IPS-15b (cell line): ENCODE measurements at regions not wholly inside any gene's neighbourhood (a gene's known extent, or its start where the extent isn't known, plus 50 kb on each side); places are given as distances from the start of the nearest gene placed in this dataset.

ENCODE experiments used
- H3K27me3 ChIP-seq: one replicate; pipeline ENCODE4 v1.6.1; 2013; ENCODE audit warnings: low read length; ENCODE audit not compliant: control insufficient read depth, insufficient read depth
- H3K36me3 ChIP-seq: one replicate; pipeline ENCODE4 v1.6.1; 2013; ENCODE audit warnings: low read length; ENCODE audit not compliant: control insufficient read depth, insufficient read depth
- H3K4me1 ChIP-seq: one replicate; pipeline ENCODE4 v1.6.1; 2013; ENCODE audit warnings: mild to moderate bottlenecking, low read length; ENCODE audit not compliant: control insufficient read depth, insufficient read depth
- H3K4me3 ChIP-seq: one replicate; pipeline ENCODE4 v1.5.1; 2013; ENCODE audit warnings: low read depth, low read length
- H3K9ac ChIP-seq: one replicate; pipeline ENCODE4 v1.6.1; 2013; ENCODE audit warnings: low read depth, mild to moderate bottlenecking, low read length
- H3K9me3 ChIP-seq: one replicate; pipeline ENCODE4 v1.6.1; 2013; ENCODE audit warnings: mild to moderate bottlenecking, low read length; ENCODE audit not compliant: control insufficient read depth, insufficient read depth

- Histone ChIP-seq H3K4me1 (no peaks in the 10 kb centered on the region), H3K36me3 (no peaks in the 10 kb centered on the region), H3K9me3 (no peaks in the 10 kb centered on the region), H3K9ac (no peak overlapping the region), H3K27me3 (no peaks in the 10 kb centered on the region), H3K4me3 (no peak overlapping the region)
Observed at GRCh38 chr7:148472406-148472805, 118.2 kb upstream of the C7orf33 start.

DNA sequence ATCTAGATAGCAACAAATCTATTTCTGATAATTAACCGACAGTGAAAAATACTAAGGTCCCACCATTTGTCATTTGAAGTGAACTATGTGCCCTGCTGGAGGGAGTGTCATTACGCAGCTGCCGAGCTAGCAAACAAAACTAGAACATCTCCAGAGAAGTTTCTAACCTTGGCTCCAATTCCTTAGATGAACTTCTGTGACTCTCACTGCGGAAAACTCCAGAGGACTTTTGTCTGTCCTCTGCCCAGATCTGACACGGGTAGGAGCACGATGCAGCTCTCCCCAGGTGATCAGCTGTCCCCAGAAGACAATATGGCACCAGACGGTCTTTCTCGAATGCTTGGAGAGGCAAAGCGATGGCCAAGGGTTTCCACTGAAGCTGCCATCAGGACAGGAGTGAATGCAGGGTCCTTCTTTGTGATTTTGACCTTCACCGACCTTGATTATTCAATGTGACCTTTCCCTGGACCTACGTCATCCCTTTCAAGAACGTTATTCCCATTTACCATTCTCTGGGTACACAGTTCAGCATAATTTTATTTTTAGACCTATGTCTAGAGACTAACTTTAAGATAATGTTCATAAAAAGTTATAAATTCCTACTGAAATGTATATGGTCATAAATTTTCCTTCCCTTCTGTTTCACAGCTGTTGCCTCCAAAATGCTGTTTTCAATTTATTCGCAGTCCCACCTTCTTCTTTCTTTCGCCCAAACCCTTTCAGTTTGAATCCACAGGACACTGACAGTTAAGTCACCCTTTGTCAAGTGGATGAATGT, 116.7 kb upstream of the C7orf33 start:
- no peak overlapping the region for H3K9ac ChIP-seq
- no peaks in the 10 kb centered on the region for H3K9me3 ChIP-seq

DNA sequence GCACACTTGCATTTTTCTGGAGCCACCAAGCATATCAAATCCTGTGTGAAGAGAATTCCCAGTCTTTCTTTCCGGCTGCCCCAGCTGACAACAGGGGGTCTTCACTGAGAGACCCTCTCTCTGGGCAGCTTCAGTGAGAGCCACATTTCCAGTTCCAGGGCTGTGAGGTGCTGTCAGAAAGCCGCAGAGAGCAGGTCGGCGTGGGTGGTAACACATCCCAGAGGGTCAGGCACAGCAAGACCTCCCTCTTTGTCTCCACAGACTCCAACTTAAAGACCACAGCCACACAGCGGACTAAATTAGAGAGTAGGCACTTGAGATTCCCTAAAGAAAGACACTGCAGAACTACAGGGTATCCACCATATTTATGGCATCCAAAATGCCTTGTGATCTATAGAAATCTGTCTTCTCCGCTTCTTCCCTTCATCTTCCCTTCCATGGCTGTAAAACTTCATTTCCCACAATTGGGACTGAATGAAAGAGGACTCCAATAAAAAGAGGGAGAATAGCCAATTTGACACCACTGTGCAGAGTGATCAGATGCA, 116.0 kb upstream of the C7orf33 start:
- Histone ChIP-seq H3K9me3 (no peaks in the 10 kb centered on the region), H3K9ac (no peak overlapping the region), H3K4me3 (no peak overlapping the region), H3K4me1 (no peaks in the 10 kb centered on the region), H3K36me3 (no peaks in the 10 kb centered on the region), H3K27me3 (no peaks in the 10 kb centered on the region)

More for the DNA sequence above, 116.7 kb upstream of the C7orf33 start:
- no peak overlapping the region for H3K4me3 ChIP-seq
- H3K36me3 ChIP-seq: no peaks in the 10 kb centered on the region
- H3K27me3 ChIP-seq: no peaks in the 10 kb centered on the region
- H3K4me1 ChIP-seq: no peaks in the 10 kb centered on the region

GRCh38 chr7:148478551-148478950, 112.0 kb upstream of the C7orf33 start:
- H3K4me3 ChIP-seq: no peak overlapping the region
- no peaks in the 10 kb centered on the region for H3K27me3 ChIP-seq
- H3K9me3 ChIP-seq: no peaks in the 10 kb centered on the region
- no peaks in the 10 kb centered on the region for H3K36me3 ChIP-seq
- no peaks in the 10 kb centered on the region for H3K4me1 ChIP-seq
- no peak overlapping the region for H3K9ac ChIP-seq

DNA sequence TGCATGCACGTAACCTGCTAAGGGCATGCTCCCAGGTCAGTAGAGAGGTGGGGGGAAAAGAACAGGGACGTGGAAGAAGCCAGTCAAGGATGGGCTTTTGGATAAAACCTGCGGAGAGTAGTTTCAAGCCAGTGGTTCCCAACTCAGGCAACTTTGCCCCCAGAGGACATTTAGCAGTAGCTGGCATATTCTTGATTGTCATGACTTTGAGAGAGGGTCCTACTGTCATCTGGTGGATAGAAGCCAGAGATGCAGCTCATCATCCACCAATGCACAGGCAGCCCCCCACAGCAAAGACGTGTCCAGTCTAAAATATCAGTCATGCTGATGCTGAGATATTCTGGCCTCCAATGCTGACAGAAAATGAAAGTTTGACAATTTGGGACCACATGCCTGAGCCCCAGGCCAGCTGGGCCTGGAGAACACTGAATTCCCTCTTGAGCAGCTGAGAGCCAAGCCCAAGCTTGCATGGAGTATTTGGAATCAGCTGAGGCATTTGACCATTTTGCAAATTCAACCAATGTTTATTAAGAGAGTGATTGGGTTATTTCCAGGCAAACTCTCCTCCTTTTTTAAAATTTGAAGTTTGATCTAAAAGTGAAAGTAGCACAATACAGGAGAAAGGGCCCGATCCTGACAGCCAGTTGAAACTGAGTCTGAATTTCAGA, 110.0 kb upstream of the C7orf33 start:
- no peaks in the 10 kb centered on the region for H3K27me3 ChIP-seq
- no peaks in the 10 kb centered on the region for H3K36me3 ChIP-seq
- H3K4me3 ChIP-seq: no peak overlapping the region
- no peak overlapping the region for H3K9ac ChIP-seq
- no peaks in the 10 kb centered on the region for H3K9me3 ChIP-seq
- H3K4me1 ChIP-seq: no peaks in the 10 kb centered on the region

- Histone ChIP-seq H3K27me3 (no peaks in the 10 kb centered on the region), H3K36me3 (no peaks in the 10 kb centered on the region)
Observed at GRCh38 chr7:148481147-148481526, 109.4 kb upstream of the C7orf33 start.

GRCh38 chr7:148481971-148482626, 108.5 kb upstream of the C7orf33 start:
- Histone ChIP-seq H3K36me3 (no peaks in the 10 kb centered on the region), H3K9me3 (no peaks in the 10 kb centered on the region), H3K4me1 (no peaks in the 10 kb centered on the region), H3K27me3 (no peaks in the 10 kb centered on the region), H3K9ac (no peak overlapping the region), H3K4me3 (no peak overlapping the region)

More at GRCh38 chr7:148481147-148481526, 109.4 kb upstream of the C7orf33 start:
- H3K9me3 ChIP-seq: no peaks in the 10 kb centered on the region
- H3K4me3 ChIP-seq: no peak overlapping the region
- no peak overlapping the region for H3K9ac ChIP-seq
- no peaks in the 10 kb centered on the region for H3K4me1 ChIP-seq

DNA sequence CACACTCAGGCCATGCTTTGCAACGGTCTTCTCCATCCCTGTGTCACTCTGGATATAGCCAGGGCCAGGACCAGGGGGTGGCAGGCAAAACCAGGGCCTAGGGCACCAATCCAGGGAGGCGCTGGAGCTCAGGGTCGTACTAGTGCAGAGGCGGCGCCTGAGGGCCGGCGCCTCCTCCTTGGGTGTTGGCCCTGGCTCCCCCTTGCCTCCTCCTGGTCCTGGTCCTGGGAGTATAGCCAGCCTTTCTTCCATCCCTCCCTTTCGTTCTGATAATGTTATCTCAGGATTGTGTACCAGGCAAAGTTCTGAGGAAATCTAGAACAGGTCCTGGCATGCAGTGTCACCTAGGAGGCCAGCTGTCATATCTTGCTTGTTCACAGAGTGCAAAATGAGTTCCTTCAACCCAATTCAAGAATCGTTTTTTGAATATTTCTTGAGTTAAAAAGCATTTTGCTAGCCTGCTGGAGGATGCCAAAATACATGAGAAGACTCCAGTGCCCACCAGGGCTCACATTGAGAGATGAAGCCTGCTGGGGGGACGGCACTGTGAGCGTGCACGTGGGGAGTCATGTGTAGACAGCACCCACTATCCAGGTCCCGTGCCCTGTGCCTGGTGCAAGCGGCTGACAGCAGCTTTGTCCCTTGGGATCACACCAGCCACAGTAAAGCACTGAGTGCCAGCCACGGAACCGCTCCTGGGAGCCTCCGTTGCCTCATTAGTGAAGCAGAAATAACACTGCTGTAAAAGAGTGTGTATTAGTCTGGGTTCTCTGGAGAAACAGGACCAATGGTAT, 106.9 kb upstream of the C7orf33 start:
- no peak overlapping the region for H3K4me3 ChIP-seq
- no peaks in the 10 kb centered on the region for H3K4me1 ChIP-seq
- no peak overlapping the region for H3K9ac ChIP-seq
- no peaks in the 10 kb centered on the region for H3K9me3 ChIP-seq
- no peaks in the 10 kb centered on the region for H3K36me3 ChIP-seq
- H3K27me3 ChIP-seq: no peaks in the 10 kb centered on the region

DNA sequence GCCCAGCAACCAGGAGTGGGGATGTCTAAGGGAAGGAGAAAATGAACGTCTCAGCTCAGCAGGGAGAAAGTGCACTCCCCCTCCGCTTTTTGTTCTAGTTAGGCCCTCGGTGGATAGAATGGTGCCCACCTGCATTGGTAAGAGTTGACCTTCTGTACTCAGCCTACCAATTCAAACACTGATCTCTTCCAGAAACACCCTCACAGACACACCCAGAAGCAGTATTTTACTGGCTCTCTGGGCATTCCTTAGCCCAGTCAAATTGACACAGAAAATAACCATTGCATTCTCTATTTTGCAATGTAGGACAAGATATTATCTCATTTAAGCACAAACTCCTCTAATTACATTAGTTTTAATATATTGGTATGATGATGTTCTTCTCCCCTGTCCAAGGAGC, 106.1 kb upstream of the C7orf33 start:
- Histone ChIP-seq H3K9ac (no peak overlapping the region), H3K4me3 (no peak overlapping the region), H3K9me3 (no peaks in the 10 kb centered on the region), H3K36me3 (no peaks in the 10 kb centered on the region), H3K4me1 (no peaks in the 10 kb centered on the region), H3K27me3 (no peaks in the 10 kb centered on the region)

GRCh38 chr7:148485618-148486017, 104.9 kb upstream of the C7orf33 start:
- Histone ChIP-seq H3K36me3 (no peaks in the 10 kb centered on the region), H3K9ac (no peak overlapping the region), H3K4me3 (no peak overlapping the region), H3K9me3 (no peaks in the 10 kb centered on the region), H3K27me3 (no peaks in the 10 kb centered on the region), H3K4me1 (no peaks in the 10 kb centered on the region)

DNA sequence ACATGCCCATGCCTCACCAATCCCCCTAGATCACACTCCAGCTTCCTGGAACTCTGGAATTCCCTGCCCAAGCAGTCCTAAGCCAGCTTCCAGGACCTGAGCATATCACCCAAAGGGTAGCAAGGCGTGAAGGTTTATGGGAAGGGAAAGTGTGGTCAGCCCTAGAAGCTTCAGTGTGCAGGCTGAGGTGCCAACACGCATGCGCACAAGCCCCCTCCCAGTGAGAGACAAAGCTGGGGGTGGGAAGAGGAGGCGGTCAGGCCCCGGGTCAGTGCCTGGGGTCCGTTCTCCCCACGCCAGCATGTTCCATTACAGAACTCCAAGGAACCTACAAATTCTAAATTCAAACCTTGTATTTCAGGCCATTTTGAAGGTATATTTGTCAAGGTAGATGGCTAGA, 103.6 kb upstream of the C7orf33 start:
- no peaks in the 10 kb centered on the region for H3K36me3 ChIP-seq
- H3K4me1 ChIP-seq: no peaks in the 10 kb centered on the region
- H3K27me3 ChIP-seq: no peaks in the 10 kb centered on the region
- no peaks in the 10 kb centered on the region for H3K9me3 ChIP-seq
- H3K4me3 ChIP-seq: no peak overlapping the region
- H3K9ac ChIP-seq: no peak overlapping the region
